ENCODE measurements at regions not wholly inside any gene's neighbourhood (a gene's known extent, or its start where the extent isn't known, plus 50 kb on each side); places are given as distances from the start of the nearest gene placed in this dataset.

GRCh38 chr2:238655974-238656722 is 191.7 kb upstream of the TWIST2 start:
- DNase-seq (ENCODE audit: low read depth), result no peak

DNA sequence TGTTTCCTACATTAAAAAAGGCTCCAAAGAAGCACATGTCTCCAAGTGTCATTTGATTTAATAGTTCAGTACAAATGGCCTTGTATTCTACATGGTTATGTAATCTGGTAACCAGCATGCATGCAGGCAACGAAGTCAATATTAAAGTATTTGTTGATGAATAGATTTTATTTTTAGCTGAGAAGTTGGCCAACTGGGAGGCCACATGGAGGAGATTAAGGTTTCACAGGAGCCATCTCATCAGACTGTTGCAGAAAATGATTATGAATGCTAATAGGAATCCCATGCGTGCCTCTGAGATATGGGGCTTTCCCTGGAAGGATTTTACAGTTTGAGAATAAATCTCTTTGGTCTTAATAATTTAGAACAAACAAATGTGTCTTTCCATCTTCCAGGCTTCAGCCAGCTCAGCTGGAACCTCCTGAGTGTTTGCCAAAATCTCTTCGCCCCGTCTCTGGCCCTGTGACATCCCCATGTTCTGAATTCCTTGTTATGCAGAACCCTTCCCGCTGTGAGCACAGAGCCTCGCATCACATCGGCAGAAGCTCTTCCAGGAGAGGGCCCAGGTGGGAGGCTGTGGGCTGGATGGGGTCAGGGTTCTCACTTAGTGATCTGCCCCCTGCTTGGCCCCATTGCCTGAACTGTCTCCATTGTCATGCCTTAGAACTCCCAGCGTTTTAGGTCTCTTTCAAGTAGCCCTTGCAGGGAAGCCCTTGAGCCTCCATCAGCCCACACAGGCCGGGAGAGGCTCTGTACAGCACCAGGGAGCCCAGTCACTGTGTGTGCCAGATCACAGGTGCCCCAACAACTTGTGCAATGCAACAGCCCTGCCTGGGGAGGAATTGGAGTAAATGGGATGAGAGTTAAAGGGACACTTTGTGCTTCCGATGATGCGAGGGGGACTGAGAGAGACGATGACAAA is 190.5 kb upstream of the TWIST2 start:
- DNase-seq (ENCODE audit: low read depth), result no peak

GRCh38 chr2:238658054-238658407 is 189.9 kb upstream of the TWIST2 start:
- DNase-seq (ENCODE audit: low read depth), result no peak

- DNase-seq (ENCODE audit: low read depth), result no peak
Measured at GRCh38 chr2:238658820-238659219, 189.1 kb upstream of the TWIST2 start.

GRCh38 chr2:238659231-238659630 is 188.7 kb upstream of the TWIST2 start:
- no peak for DNase-seq (ENCODE audit: low read depth)

GRCh38 chr2:238663586-238663985 is 184.3 kb upstream of the TWIST2 start:
- DNase-seq (ENCODE audit: low read depth), result no peak

GRCh38 chr2:238665919-238666318 is 182.0 kb upstream of the TWIST2 start:
- no peak for DNase-seq (ENCODE audit: low read depth)

DNA sequence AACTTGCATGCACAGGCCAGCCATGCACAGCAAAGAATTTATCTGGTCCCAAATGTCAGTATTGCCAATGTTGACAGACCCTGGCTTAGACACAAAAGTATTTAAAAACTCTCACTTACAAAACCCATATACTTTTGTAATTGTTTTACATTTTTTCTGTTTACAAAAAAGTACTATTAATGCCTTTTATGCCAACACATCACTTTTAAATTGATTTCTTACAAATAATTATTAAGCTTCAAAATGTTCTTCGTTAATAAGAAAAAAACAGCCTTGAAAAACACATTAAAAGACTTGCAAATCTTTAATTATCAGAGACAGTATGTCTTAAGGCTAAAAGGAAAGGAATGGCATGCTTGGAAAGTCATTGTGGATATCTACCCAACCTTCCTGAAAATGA is 181.3 kb upstream of the TWIST2 start:
- no peak for DNase-seq (ENCODE audit: low read depth)

- DNase-seq (ENCODE audit: low read depth), result no peak
Measured at GRCh38 chr2:238667008-238667407, 180.9 kb upstream of the TWIST2 start.

DNA sequence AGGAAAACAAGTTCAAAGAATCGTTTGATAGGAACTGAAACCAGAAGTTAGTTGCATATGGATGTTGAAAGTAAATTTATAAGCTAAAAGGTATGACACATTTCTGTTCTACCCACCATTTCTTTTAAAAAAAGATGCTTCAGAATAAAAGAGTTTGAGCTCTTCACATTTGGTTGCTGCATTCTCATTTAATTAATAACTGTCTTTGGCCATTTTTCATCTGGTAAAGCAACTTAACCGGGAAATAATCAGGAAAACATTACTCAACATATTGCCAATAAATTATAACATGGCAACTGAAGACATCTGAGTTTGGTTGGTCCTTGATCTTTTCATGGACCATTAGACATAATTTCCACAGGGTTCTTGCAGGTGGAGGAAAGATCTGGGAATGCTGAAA is 180.2 kb upstream of the TWIST2 start:
- DNase-seq (ENCODE audit: low read depth), result no peak

- no peak for DNase-seq (ENCODE audit: low read depth)
Measured at GRCh38 chr2:238668426-238668825, 179.5 kb upstream of the TWIST2 start.

DNA sequence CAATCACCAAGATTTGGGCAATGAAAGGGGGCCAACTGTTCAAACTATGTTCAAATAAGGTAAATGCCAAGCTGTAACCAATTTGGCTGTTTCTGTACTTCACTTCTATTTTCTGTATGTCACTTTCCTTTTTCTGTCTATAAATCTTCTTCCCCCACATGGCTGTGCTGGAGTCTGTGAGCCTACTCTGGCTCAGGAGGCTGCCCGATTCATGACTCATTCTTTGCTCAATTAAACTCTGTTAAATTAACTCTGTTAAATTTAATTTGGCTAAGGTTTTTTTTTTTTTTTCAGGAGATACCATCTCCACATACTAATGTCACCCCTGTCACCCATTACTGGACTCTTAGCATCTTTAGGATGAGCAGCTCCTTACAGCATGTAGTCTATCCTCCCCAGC is 178.8 kb upstream of the TWIST2 start:
- DNase-seq (ENCODE audit: low read depth), result no peak

DNA sequence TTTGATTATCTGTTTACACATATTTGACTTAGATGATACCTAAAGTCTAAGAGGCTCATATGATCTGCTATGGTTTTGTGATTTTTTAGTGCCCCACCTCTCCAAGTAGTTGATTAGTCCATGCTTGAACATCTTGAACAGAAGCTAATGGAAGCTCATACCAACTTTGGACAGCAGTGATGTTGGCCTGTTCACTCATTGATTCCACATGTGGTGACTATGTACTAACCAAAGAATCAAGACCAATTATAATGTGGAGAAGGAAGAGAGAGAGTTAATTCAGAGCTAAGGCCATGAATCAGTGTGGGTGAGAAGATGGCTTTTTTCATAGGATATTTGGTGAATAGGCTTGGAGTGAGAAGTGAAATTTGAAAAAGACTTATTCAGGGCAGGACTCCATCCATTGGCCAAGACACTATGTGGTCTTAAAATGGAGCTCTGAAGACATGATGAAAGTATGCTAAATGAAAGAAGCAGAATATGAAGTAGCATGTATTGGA is 178.3 kb upstream of the TWIST2 start:
- DNase-seq (ENCODE audit: low read depth), result no peak

GRCh38 chr2:238670111-238670585 is 177.7 kb upstream of the TWIST2 start:
- no peak for DNase-seq (ENCODE audit: low read depth)

GRCh38 chr2:238682536-238682935 is 165.3 kb upstream of the TWIST2 start:
- no peak for DNase-seq (ENCODE audit: low read depth)

- peak; percentile 14 for DNase-seq (ENCODE audit: low read depth)
Measured at GRCh38 chr2:238684362-238685326, 163.2 kb upstream of the TWIST2 start.

DNA sequence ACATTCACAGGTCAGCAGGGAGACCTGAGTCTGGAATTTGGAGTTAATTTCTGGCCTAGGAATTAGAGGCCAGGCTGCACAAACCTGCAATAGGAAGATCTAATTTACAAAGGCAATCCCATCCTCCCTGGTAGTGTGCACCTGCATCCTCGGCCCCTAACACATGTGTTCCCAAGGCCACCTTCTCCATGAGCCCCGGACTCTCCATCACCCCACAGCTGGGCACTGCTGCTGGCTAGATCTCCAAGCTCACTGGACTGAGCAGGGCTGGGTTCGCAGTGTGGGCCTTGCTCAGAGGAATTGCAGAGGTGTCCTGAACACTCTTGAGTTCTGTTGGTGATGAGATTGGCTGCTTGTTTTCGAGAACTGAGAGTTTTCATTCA is 162.6 kb upstream of the TWIST2 start:
- no peak for DNase-seq (ENCODE audit: low read depth)

GRCh38 chr2:238685713-238686112 is 162.2 kb upstream of the TWIST2 start:
- DNase-seq (ENCODE audit: low read depth), result no peak

GRCh38 chr2:238686223-238686622 is 161.7 kb upstream of the TWIST2 start:
- no peak for DNase-seq (ENCODE audit: low read depth)

DNA sequence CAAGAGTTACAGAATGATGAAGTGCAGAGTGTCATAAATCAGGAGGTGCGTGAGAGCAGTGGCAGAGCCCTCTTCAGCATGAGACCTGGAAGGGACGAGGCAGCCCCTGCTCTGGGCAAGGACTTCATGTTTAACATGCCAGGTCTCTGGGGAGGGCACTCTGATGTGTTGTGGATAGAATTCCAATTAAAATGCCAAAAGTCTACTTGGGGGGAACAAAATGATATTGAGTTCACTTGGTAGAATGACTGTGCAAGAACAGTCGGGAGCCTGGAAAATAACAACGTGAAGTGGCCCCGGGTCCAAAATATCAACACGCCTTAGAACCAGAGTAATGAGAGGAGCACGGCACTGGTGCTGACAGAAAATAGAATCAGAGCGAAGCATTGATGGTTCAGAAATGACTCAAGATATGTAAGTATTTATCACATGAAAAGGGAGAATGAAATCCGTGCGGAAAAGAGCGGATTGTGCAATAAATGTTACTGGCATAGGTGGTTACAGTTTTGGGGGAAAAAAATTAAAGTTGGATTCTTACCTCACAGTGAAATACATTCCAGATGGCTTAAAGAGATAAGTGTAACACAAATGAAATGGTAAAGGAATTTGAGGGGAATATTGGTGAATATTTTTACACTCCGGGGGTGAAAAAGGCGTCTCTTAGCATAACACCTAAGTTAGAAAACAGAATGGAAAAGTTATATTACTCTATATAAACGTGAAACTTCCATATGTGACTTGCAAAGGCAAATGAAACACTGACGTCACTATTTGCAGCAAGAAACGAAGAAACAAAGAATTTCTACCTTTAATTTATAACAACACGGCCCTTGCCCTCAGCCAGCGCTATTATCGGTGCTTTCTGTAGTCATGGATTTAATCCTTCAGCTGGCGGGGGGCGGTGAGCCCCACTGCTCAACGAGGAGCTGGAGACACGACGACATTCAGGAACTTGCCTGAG is 159.4 kb upstream of the TWIST2 start:
- DNase-seq (ENCODE audit: low read depth), result no peak

DNA sequence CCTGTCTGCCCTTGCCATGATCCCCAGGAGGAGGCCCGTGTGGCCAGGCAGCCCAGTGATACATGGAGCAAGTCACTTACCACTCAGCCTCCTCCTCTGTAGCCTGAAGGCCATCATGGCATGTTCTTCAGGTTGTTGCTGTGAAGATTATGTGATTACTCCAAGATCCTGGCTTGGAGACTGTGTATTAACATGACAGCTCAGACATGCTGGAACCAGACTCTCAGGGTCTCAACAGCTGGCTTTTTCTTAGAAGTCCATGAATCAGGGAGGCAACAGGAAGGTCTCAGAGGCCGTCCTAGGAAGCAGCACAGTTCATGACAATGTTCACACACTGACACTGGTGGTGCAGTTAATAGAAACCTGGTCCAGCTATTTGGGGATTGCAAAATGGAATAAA is 158.6 kb upstream of the TWIST2 start:
- DNase-seq (ENCODE audit: low read depth), result no peak

Measured in HS-27A (cell line).